ENCODE measurements at regions not wholly inside any gene's neighbourhood (a gene's known extent, or its start where the extent isn't known, plus 50 kb on each side); places are given as distances from the start of the nearest gene placed in this dataset.

- intact Hi-C loops (cut with DNase I), result no loop called here
- no peak overlapping the region for H3K27ac ChIP-seq
Measured at GRCh38 chr6:40075056-40075590, 140.9 kb upstream of the MOCS1 start.

GRCh38 chr6:40074306-40075055, 140.2 kb upstream of the MOCS1 start:
- no peaks in the 10 kb centered on the region for H3K27me3 ChIP-seq
- intact Hi-C loops (cut with DNase I), result no loop called here
- no peaks in the 10 kb centered on the region for H3K4me1 ChIP-seq
- no peak overlapping the region for H3K27ac ChIP-seq
- no peaks in the 10 kb centered on the region for H3K36me3 ChIP-seq
- no peak for DNase-seq (ENCODE audit: extremely low spot score in 2 of 2)
- H3K9me3 ChIP-seq, result no peaks in the 10 kb centered on the region
- no peak overlapping the region for H3K4me3 ChIP-seq
- TF ChIP-seq CTCF (IDR thresholded peaks at IDR 0.05) (no peak), POLR2AphosphoS5 (IDR thresholded peaks at IDR 0.05; ENCODE audit: insufficient read depth in 1 of 2, low read depth in 1 of 2) (no peak), POLR2A (IDR thresholded peaks at IDR 0.05) (no peak)

More at GRCh38 chr6:40075056-40075590, 140.9 kb upstream of the MOCS1 start:
- H3K4me3 ChIP-seq, result no peak overlapping the region
- H3K27me3 ChIP-seq, result no peaks in the 10 kb centered on the region
- no peaks in the 10 kb centered on the region for H3K36me3 ChIP-seq
- TF ChIP-seq POLR2AphosphoS5 (IDR thresholded peaks at IDR 0.05; ENCODE audit: insufficient read depth in 1 of 2, low read depth in 1 of 2), result no peak
- no peak for TF ChIP-seq POLR2A (IDR thresholded peaks at IDR 0.05)
- no peak for TF ChIP-seq CTCF (IDR thresholded peaks at IDR 0.05)
- H3K9me3 ChIP-seq, result no peaks in the 10 kb centered on the region
- DNase-seq (ENCODE audit: extremely low spot score in 2 of 2), result no peak
- H3K4me1 ChIP-seq, result no peaks in the 10 kb centered on the region

- Histone ChIP-seq H3K27ac (no peak overlapping the region), H3K27me3 (no peaks in the 10 kb centered on the region), H3K9me3 (no peaks in the 10 kb centered on the region), H3K4me1 (no peaks in the 10 kb centered on the region), H3K4me3 (no peak overlapping the region), H3K36me3 (no peaks in the 10 kb centered on the region)
- no peak for DNase-seq (ENCODE audit: extremely low spot score in 2 of 2)
- intact Hi-C loops (cut with DNase I), result no loop called here
- TF ChIP-seq POLR2A (IDR thresholded peaks at IDR 0.05), result no peak
- TF ChIP-seq POLR2AphosphoS5 (IDR thresholded peaks at IDR 0.05; ENCODE audit: insufficient read depth in 1 of 2, low read depth in 1 of 2), result no peak
- no peak for TF ChIP-seq CTCF (IDR thresholded peaks at IDR 0.05)
Measured at GRCh38 chr6:40066372-40066771, 132.1 kb upstream of the MOCS1 start.

GRCh38 chr6:40056865-40057264, 122.6 kb upstream of the MOCS1 start:
- TF ChIP-seq POLR2AphosphoS5 (IDR thresholded peaks at IDR 0.05; ENCODE audit: insufficient read depth in 1 of 2, low read depth in 1 of 2), result no peak
- no peak for TF ChIP-seq POLR2A (IDR thresholded peaks at IDR 0.05)
- TF ChIP-seq CTCF (IDR thresholded peaks at IDR 0.05), result no peak
- intact Hi-C loops (cut with DNase I), result no loop called here

GRCh38 chr6:40054602-40055001, 120.3 kb upstream of the MOCS1 start:
- H3K27me3 ChIP-seq, result no peaks in the 10 kb centered on the region
- H3K4me3 ChIP-seq, result no peak overlapping the region
- no peaks in the 10 kb centered on the region for H3K36me3 ChIP-seq
- H3K27ac ChIP-seq, result no peak overlapping the region
- H3K9me3 ChIP-seq, result no peaks in the 10 kb centered on the region
- no peaks in the 10 kb centered on the region for H3K4me1 ChIP-seq
- no peak for DNase-seq (ENCODE audit: extremely low spot score in 2 of 2)
- intact Hi-C loops (cut with DNase I), result no loop called here
- TF ChIP-seq CTCF (IDR thresholded peaks at IDR 0.05), result no peak
- TF ChIP-seq POLR2A (IDR thresholded peaks at IDR 0.05), result no peak
- no peak for TF ChIP-seq POLR2AphosphoS5 (IDR thresholded peaks at IDR 0.05; ENCODE audit: insufficient read depth in 1 of 2, low read depth in 1 of 2)

More at GRCh38 chr6:40056865-40057264, 122.6 kb upstream of the MOCS1 start:
- no peak overlapping the region for H3K27ac ChIP-seq
- no peaks in the 10 kb centered on the region for H3K36me3 ChIP-seq
- no peaks in the 10 kb centered on the region for H3K9me3 ChIP-seq
- no peak overlapping the region for H3K4me3 ChIP-seq
- no peaks in the 10 kb centered on the region for H3K27me3 ChIP-seq
- no peaks in the 10 kb centered on the region for H3K4me1 ChIP-seq
- DNase-seq (ENCODE audit: extremely low spot score in 2 of 2), result no peak
